ENCODE measurements at regions not wholly inside any gene's neighbourhood (a gene's known extent, or its start where the extent isn't known, plus 50 kb on each side); places are given as distances from the start of the nearest gene placed in this dataset.

- TF ChIP-seq CTCF (IDR thresholded peaks at IDR 0.05) = no peak
- Mint-ChIP-seq H3K4me1 (ENCODE audit: unreplicated experiment) (peaks cover 5% of the 10 kb centered on the region), H3K4me3 (ENCODE audit: unreplicated experiment) (no peak overlapping the region), H3K27ac (ENCODE audit: unreplicated experiment) (peak overlapping the region; percentile 72), H3K27me3 (ENCODE audit: unreplicated experiment) (no peaks in the 10 kb centered on the region), H3K36me3 (ENCODE audit: unreplicated experiment) (peaks cover 4% of the 10 kb centered on the region), H3K9me3 (ENCODE audit: unreplicated experiment) (peaks cover 12% of the 10 kb centered on the region)
- DNase-seq (ENCODE audit: extremely low spot score, unreplicated experiment) = no peak
These were observed 1249.0 kb upstream of the CITED2 start for GRCh38 chr6:140623498-140623897.

- DNase-seq (ENCODE audit: extremely low spot score, unreplicated experiment) = no peak
- H3K9me3 Mint-ChIP-seq (ENCODE audit: unreplicated experiment) = peaks cover 10% of the 10 kb centered on the region
- H3K4me1 Mint-ChIP-seq (ENCODE audit: unreplicated experiment) = peaks cover 5% of the 10 kb centered on the region
- no peaks in the 10 kb centered on the region for H3K27me3 Mint-ChIP-seq (ENCODE audit: unreplicated experiment)
- no peaks in the 10 kb centered on the region for H3K36me3 Mint-ChIP-seq (ENCODE audit: unreplicated experiment)
- no peak overlapping the region for H3K27ac Mint-ChIP-seq (ENCODE audit: unreplicated experiment)
- TF ChIP-seq CTCF (IDR thresholded peaks at IDR 0.05) = no peak
- H3K4me3 Mint-ChIP-seq (ENCODE audit: unreplicated experiment) = no peak overlapping the region
These were observed 1246.0 kb upstream of the CITED2 start for GRCh38 chr6:140620496-140620895.

GRCh38 chr6:140609956-140610355 is 1235.5 kb upstream of the CITED2 start:
- Mint-ChIP-seq H3K27me3 (ENCODE audit: unreplicated experiment) (no peaks in the 10 kb centered on the region), H3K36me3 (ENCODE audit: unreplicated experiment) (no peaks in the 10 kb centered on the region), H3K27ac (ENCODE audit: unreplicated experiment) (no peak overlapping the region), H3K4me3 (ENCODE audit: unreplicated experiment) (no peak overlapping the region), H3K9me3 (ENCODE audit: unreplicated experiment) (no peaks in the 10 kb centered on the region), H3K4me1 (ENCODE audit: unreplicated experiment) (no peaks in the 10 kb centered on the region)
- DNase-seq (ENCODE audit: extremely low spot score, unreplicated experiment) = no peak
- no peak for TF ChIP-seq CTCF (IDR thresholded peaks at IDR 0.05)

- Mint-ChIP-seq H3K4me1 (ENCODE audit: unreplicated experiment) (peaks cover 3% of the 10 kb centered on the region), H3K36me3 (ENCODE audit: unreplicated experiment) (no peaks in the 10 kb centered on the region), H3K9me3 (ENCODE audit: unreplicated experiment) (no peaks in the 10 kb centered on the region), H3K4me3 (ENCODE audit: unreplicated experiment) (no peak overlapping the region), H3K27me3 (ENCODE audit: unreplicated experiment) (no peaks in the 10 kb centered on the region), H3K27ac (ENCODE audit: unreplicated experiment) (no peak overlapping the region)
- DNase-seq (ENCODE audit: extremely low spot score, unreplicated experiment) = no peak
- TF ChIP-seq CTCF (IDR thresholded peaks at IDR 0.05) = no peak
These were observed 1234.9 kb upstream of the CITED2 start for GRCh38 chr6:140609321-140609720.

- peaks cover 36% of the 10 kb centered on the region for H3K4me1 Mint-ChIP-seq (ENCODE audit: unreplicated experiment)
- TF ChIP-seq CTCF (IDR thresholded peaks at IDR 0.05) = no peak
- DNase-seq (ENCODE audit: extremely low spot score, unreplicated experiment) = no peak
- peaks cover 5% of the 10 kb centered on the region for H3K9me3 Mint-ChIP-seq (ENCODE audit: unreplicated experiment)
- H3K27ac Mint-ChIP-seq (ENCODE audit: unreplicated experiment) = no peak overlapping the region
- H3K27me3 Mint-ChIP-seq (ENCODE audit: unreplicated experiment) = no peaks in the 10 kb centered on the region
- H3K4me3 Mint-ChIP-seq (ENCODE audit: unreplicated experiment) = no peak overlapping the region
- H3K36me3 Mint-ChIP-seq (ENCODE audit: unreplicated experiment) = no peaks in the 10 kb centered on the region
These were observed 1230.3 kb upstream of the CITED2 start for GRCh38 chr6:140604786-140605185.

All from osteocyte (in vitro differentiated cells).